ENCODE measurements at regions not wholly inside any gene's neighbourhood (a gene's known extent, or its start where the extent isn't known, plus 50 kb on each side); places are given as distances from the start of the nearest gene placed in this dataset.

DNA sequence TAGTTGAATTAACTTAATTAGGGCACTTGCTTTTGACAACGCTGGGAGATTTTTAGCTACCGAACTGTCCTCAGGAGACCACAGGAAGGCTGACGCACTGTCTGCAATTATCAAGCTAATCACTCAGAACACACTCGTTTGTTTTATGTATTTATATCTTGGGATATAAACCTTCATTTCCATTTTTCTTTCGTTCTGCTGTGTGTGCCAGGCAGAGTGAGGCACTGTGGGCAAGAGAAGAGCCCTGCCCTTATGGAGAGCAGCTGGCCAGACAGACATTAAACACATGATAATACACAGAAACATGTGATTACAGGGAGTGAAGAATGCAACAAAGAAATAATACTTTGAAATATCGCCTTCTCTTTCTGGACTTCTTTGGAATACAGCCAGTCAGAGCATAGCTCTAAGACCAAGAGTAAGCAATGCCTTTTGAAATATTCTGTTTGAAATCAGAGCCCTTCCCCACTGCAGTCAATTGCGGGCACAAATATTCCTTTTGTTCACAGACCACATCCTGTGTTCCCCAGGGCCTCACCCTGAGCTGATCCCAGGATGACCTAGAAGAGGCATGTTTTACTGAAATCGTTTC lies 96.8 kb downstream of the ANKRD60 start:
- TF ChIP-seq, protein P1, sequence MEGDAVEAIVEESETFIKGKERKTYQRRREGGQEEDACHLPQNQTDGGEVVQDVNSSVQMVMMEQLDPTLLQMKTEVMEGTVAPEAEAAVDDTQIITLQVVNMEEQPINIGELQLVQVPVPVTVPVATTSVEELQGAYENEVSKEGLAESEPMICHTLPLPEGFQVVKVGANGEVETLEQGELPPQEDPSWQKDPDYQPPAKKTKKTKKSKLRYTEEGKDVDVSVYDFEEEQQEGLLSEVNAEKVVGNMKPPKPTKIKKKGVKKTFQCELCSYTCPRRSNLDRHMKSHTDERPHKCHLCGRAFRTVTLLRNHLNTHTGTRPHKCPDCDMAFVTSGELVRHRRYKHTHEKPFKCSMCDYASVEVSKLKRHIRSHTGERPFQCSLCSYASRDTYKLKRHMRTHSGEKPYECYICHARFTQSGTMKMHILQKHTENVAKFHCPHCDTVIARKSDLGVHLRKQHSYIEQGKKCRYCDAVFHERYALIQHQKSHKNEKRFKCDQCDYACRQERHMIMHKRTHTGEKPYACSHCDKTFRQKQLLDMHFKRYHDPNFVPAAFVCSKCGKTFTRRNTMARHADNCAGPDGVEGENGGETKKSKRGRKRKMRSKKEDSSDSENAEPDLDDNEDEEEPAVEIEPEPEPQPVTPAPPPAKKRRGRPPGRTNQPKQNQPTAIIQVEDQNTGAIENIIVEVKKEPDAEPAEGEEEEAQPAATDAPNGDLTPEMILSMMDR (IDR thresholded peaks at IDR 0.05) = no peak
- TF ChIP-seq POLR2A (IDR thresholded peaks at IDR 0.05) = no peak
